Thoracic aorta (tissue), 2 donors: ENCODE measurements at regions not wholly inside any gene's neighbourhood (a gene's known extent, or its start where the extent isn't known, plus 50 kb on each side); places are given as distances from the start of the nearest gene placed in this dataset.

Source experiments
- ATAC-seq: fragments of 150-250 bp; one replicate; pipeline ENCODE4 v1.8.0; 2017; ENCODE audit warnings: low read depth; ENCODE audit not compliant: insufficient number of reproducible peaks, low FRiP score
- DNase-seq: peaks from one replicate; pipeline ENCODE4 v3.0.0-alpha.2; 2020; ENCODE audit warnings: low spot score
- H3K27ac ChIP-seq, 2 donors: fragments of 200-600 bp; sonication (generic); 1 replicate in 1 of 2; 2 replicates in 1 of 2; pipeline ENCODE4 v1.5.1; 2016; ENCODE audit warnings: mild to moderate bottlenecking in 2 of 2, moderate library complexity in 2 of 2
- H3K27me3 ChIP-seq: fragments of 200-600 bp; sonication (generic); replicated peaks from 2 replicates; pipeline ENCODE4 v1.6.0; 2016; ENCODE audit warnings: mild to moderate bottlenecking; ENCODE audit not compliant: insufficient read depth
- H3K36me3 ChIP-seq: fragments of 200-600 bp; sonication (generic); one replicate; pipeline ENCODE4 v1.5.1; 2016
- H3K4me1 ChIP-seq, 2 donors: fragments of 200-600 bp; sonication (generic); 1 replicate in 1 of 2; 2 replicates in 1 of 2; pipeline versions ENCODE4 v1.5.1 to v1.6.0; 2016; ENCODE audit warnings: low read depth in 2 of 2, mild to moderate bottlenecking in 1 of 2; ENCODE audit not compliant: control insufficient read depth in 1 of 2
- H3K4me3 ChIP-seq: fragments of 200-600 bp; sonication (generic); 2 replicates; pipeline ENCODE4 v1.5.1; 2016; ENCODE audit warnings: mild to moderate bottlenecking
- H3K9me3 ChIP-seq: fragments of 200-600 bp; sonication (generic); 2 replicates; pipeline ENCODE4 v1.5.1; 2016
- CTCF ChIP-seq: fragments of 200-600 bp; sonication (generic); IDR thresholded peaks from one replicate; pipeline ENCODE4 v1.5.1; 2019; ENCODE audit warnings: antibody characterized with exemption

GRCh38 chr3:66785191-66785909 is 212.8 kb upstream of the KBTBD8 start:
- Histone ChIP-seq H3K9me3 (no peaks in the 10 kb centered on the region), H3K36me3 (no peaks in the 10 kb centered on the region), H3K4me1 (no peaks in the 10 kb centered on the region), H3K4me3 (no peak overlapping the region), H3K27me3 (no peaks in the 10 kb centered on the region), H3K27ac (no peak overlapping the region)
- no peak for TF ChIP-seq CTCF
- DNase-seq (no peak), ATAC-seq (no peak)

- DNase-seq (no peak), ATAC-seq (no peak)
- H3K36me3 ChIP-seq: no peaks in the 10 kb centered on the region
- no peak overlapping the region for H3K4me3 ChIP-seq
- H3K4me1 ChIP-seq: no peaks in the 10 kb centered on the region
- H3K9me3 ChIP-seq: no peaks in the 10 kb centered on the region
- H3K27ac ChIP-seq: no peak overlapping the region
- no peaks in the 10 kb centered on the region for H3K27me3 ChIP-seq
- no peak for TF ChIP-seq CTCF
Measured at GRCh38 chr3:66789580-66790237, 208.4 kb upstream of the KBTBD8 start.

GRCh38 chr3:66792086-66792485 is 206.0 kb upstream of the KBTBD8 start:
- no peaks in the 10 kb centered on the region for H3K27me3 ChIP-seq
- no peak overlapping the region for H3K4me3 ChIP-seq
- H3K9me3 ChIP-seq: no peaks in the 10 kb centered on the region
- no peak for ATAC-seq
- no peaks in the 10 kb centered on the region for H3K36me3 ChIP-seq
- no peak for DNase-seq
- no peaks in the 10 kb centered on the region for H3K4me1 ChIP-seq
- no peak for TF ChIP-seq CTCF
- H3K27ac ChIP-seq: no peak overlapping the region

GRCh38 chr3:66795365-66795764 is 202.7 kb upstream of the KBTBD8 start:
- no peak for DNase-seq

More at GRCh38 chr3:66795365-66795764, 202.7 kb upstream of the KBTBD8 start:
- no peak for TF ChIP-seq CTCF
- H3K27ac ChIP-seq: no peak overlapping the region
- H3K4me3 ChIP-seq: no peak overlapping the region
- no peaks in the 10 kb centered on the region for H3K36me3 ChIP-seq
- no peak for ATAC-seq
- no peaks in the 10 kb centered on the region for H3K27me3 ChIP-seq
- no peaks in the 10 kb centered on the region for H3K4me1 ChIP-seq
- H3K9me3 ChIP-seq: no peaks in the 10 kb centered on the region
